ENCODE measurements at regions not wholly inside any gene's neighbourhood (a gene's known extent, or its start where the extent isn't known, plus 50 kb on each side); places are given as distances from the start of the nearest gene placed in this dataset.

GRCh38 chr6:40340957-40341356 is 246.2 kb downstream of the LRFN2 start:
- DNase-seq (ENCODE audit: extremely low read depth, low read depth): no peak

- no peak for DNase-seq (ENCODE audit: extremely low read depth, low read depth)
These were observed 247.0 kb downstream of the LRFN2 start for GRCh38 chr6:40340196-40340595.

GRCh38 chr6:40338306-40338705 is 248.9 kb downstream of the LRFN2 start:
- DNase-seq (ENCODE audit: extremely low read depth, low read depth): no peak

- no peak for DNase-seq (ENCODE audit: extremely low read depth, low read depth)
These were observed 250.0 kb downstream of the LRFN2 start for GRCh38 chr6:40336940-40337760.

GRCh38 chr6:40336296-40336695 is 250.9 kb downstream of the LRFN2 start:
- DNase-seq (ENCODE audit: extremely low read depth, low read depth): no peak

GRCh38 chr6:40334496-40335270 is 252.5 kb downstream of the LRFN2 start:
- no peak for DNase-seq (ENCODE audit: extremely low read depth, low read depth)

GRCh38 chr6:40331545-40331944 is 255.6 kb downstream of the LRFN2 start:
- DNase-seq (ENCODE audit: extremely low read depth, low read depth): no peak

- no peak for DNase-seq (ENCODE audit: extremely low read depth, low read depth)
These were observed 256.9 kb downstream of the LRFN2 start for GRCh38 chr6:40330301-40330721.

DNA sequence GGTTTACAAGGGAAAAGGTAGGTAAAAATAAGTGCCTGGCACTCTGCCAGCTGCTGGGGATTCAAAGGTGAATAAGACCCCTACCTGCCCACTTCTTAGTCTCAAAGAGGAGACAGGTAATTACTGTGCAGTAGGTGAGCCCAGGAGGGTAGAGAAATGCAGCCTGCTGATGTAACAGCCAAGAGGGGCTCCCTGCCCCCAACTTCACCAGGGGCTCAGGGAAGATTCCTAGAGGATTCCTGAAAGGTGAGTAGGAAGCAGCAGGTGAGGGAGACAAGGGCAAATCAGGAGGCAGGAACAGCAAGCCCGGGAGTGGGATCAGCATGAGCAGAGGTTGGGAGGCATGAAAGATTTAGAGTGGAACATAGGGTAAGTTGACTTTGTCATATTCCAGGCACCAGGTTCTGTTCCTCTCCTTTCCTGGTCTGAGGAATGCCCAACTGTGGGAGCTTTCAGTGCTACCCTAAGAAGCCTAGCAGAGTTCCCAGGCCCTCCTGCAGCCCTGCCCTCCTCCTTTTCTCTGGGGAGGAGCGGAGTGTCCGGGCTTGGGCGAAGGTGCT is 258.1 kb downstream of the LRFN2 start:
- DNase-seq (ENCODE audit: extremely low read depth, low read depth): no peak

DNA sequence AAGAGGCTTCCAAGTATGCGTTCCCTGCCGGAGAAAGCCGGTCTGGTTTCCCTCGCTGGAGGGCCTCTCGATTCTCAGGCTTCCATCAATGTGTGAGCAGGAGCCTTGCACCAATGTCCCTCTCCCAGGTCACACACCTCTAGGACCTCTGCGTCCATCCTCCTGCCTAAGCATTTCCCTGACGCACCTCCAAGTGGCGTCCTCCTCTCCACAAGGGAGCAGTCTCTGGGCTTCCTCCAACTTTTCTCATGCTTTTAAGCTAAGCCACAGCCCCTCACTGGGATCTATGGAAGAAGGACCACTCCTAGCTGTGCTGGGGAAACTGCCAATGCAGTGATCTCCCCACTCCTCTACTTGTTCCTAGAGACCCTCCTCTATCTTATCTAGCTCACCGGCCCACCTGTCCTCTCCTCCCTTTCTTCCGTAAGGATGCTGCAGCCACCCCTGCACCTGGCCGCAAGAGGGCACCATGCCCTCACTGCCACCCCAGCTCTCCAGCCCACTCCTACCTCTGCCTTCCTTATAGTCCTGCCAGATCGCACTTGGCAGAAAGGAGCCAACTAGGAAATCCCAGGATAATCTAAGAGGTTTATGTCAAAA is 258.7 kb downstream of the LRFN2 start:
- no peak for DNase-seq (ENCODE audit: extremely low read depth, low read depth)

DNA sequence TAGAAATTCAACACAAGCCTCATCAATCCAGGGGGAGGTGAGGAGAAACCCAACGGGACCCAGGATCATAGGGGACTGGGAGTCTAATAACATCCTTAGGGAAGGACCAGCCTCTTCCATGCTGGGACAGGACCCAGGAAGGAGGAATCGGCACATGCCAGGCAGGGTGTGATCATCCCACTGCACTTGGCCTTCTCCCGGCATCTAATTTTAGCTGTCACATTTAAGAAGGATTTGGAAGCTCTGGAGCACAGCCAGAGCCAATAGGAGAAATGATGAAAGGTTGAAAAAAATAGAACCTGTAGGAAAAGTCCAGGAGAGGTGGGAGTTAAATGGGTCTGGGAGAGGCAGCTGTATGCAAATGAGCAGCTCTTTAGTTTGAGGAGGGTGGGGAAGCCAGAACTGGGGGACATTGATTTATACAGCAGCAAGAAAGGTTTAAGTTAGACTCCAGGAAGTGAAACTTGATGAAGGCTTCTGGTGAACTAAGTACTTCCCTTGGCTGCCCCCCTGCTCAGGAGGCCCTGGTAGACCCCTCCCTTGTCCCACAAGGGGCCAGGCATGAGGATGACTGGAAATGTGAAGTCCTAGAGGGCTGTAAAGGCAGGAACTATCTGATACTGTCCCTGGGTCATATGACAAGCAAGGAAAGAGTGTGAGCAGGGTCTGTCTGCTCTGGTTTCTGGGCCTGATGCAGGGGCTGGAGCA is 260.3 kb downstream of the LRFN2 start:
- DNase-seq (ENCODE audit: extremely low read depth, low read depth): no peak

GRCh38 chr6:40325791-40326190 is 261.4 kb downstream of the LRFN2 start:
- DNase-seq (ENCODE audit: extremely low read depth, low read depth): no peak

GRCh38 chr6:40325041-40325440 is 262.1 kb downstream of the LRFN2 start:
- no peak for DNase-seq (ENCODE audit: extremely low read depth, low read depth)

- DNase-seq (ENCODE audit: extremely low read depth, low read depth): no peak
These were observed 263.1 kb downstream of the LRFN2 start for GRCh38 chr6:40323881-40324634.

DNA sequence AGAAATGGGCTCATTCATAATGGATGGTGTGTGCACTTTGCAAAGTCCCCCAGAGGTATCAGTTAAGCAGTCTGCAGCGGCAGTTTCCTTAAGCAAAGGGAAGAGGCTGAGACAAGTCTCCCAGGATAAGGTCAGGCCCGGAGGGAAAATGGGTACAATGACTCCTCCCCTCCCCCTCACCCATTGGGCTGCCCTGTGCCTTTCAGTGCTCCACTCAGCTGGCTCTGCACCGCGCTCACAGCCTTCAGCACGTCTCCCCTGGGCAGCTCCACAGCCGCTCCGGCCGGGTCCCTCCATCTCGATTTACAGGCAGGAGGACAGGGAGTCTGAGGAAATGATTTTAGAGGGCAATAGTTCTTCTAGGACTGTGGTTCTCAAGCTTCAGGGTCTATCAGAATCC is 264.8 kb downstream of the LRFN2 start:
- no peak for DNase-seq (ENCODE audit: extremely low read depth, low read depth)

DNA sequence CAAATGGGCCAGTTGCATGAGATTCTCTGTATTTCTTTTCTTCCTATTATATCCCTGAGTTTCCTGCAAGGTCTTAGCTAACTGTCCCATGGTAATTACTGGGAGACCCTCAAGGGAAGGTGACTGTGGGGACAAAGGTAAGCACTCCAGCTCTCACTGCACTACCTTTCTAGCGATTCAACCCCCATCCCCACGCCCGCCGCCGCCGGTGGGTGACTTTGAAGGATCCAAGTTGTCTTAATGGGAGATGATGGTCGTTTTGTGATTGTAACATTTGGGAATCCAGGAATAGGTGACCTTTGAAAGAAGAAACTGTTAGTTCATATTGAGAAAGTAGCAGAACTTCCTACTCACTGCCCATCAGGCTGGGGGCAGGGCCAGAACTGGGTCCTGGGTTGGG is 265.5 kb downstream of the LRFN2 start:
- DNase-seq (ENCODE audit: extremely low read depth, low read depth): no peak

DNA sequence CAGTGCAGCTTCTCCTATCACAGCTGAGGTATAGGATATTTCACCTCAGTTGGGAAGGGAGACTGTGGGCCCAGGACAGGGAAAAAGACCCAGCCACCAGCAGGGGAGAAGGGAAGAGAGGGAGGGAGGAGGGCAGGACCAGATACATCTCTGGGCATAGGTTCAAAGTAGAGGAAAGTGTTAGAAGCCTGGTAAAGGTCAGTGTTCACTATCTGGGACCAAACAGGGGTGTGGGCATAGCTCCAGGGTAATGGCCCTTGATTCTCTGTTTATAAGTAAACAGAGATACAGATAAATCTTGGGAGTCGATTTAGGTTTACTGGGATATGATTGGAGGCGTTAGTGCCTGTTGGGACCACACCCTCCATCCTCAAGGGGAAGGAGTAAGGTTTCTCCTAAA is 266.2 kb downstream of the LRFN2 start:
- DNase-seq (ENCODE audit: extremely low read depth, low read depth): no peak

DNA sequence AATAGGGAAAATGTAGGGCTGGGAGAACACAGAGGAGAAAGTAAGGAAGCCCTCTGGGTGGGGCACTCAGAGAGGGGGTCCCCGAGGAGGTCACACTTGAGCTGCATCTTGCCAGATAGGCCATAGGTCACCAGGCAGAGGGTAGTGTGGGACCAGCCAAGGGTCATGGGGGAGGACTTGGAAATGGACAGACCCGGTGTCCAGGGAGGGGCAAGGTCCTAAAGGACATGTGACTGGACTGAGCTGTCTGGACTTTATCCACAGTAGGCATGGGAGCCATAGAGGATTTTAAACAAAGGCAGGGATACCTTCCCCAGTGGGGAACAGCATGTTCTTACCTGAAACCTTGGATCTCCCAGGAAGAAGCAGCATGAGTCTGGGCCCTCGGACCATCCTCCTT is 266.7 kb downstream of the LRFN2 start:
- DNase-seq (ENCODE audit: extremely low read depth, low read depth): no peak

GRCh38 chr6:40319124-40319523 is 268.0 kb downstream of the LRFN2 start:
- no peak for DNase-seq (ENCODE audit: extremely low read depth, low read depth)

DNA sequence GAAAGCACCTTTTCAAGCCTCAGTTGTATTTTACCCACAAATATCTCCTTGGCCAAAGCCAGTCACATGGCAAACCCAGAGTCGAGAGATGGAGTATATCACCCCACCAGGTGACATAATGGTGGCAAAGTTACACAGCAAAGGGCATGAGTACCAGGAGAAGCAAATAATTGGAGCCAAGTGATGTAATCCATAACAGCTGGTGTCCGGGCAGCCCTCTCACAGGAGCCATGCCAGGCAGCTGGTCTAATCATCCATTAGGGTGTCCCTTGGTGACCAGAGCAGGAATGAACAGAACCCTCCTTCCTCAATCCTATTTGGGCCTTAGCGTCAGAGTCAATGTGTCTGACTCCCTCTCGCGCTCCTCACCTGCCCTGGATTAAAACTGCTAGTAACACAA is 272.1 kb downstream of the LRFN2 start:
- DNase-seq (ENCODE audit: extremely low read depth, low read depth): no peak
